Neural progenitor cell (in vitro differentiated cells): ENCODE measurements at regions not wholly inside any gene's neighbourhood (a gene's known extent, or its start where the extent isn't known, plus 50 kb on each side); places are given as distances from the start of the nearest gene placed in this dataset.
A peak's percentile ranks its signal among the peaks of the same experiment; 100 is the strongest.

Source experiments
- DNase-seq: peaks from one replicate; pipeline ENCODE4 v3.0.0-alpha.2; 2016; ENCODE audit warnings: low spot score
- H2AFZ ChIP-seq: fragments of 200-600 bp; sonication (generic); replicated peaks from 2 replicates; pipeline ENCODE4 v1.6.1; 2016; ENCODE audit warnings: antibody characterized with exemption
- H3F3A ChIP-seq: fragments of 200-600 bp; sonication (generic); 2 replicates; pipeline ENCODE4 v1.6.1; 2016; ENCODE audit warnings: antibody characterized with exemption, low read depth
- H3K27ac ChIP-seq: fragments of 200-600 bp; sonication (generic); 2 replicates; pipeline ENCODE4 v1.5.1; 2016; ENCODE audit warnings: mild to moderate bottlenecking
- H3K27me3 ChIP-seq: fragments of 200-600 bp; sonication (generic); 2 replicates; pipeline ENCODE4 v1.6.1; 2016; ENCODE audit warnings: mild to moderate bottlenecking, moderate library complexity
- H3K36me3 ChIP-seq: fragments of 200-600 bp; sonication (generic); 2 replicates; pipeline ENCODE4 v1.5.1; 2016
- H3K4me1 ChIP-seq: fragments of 200-600 bp; sonication (generic); 2 replicates; pipeline ENCODE4 v1.6.1; 2016; ENCODE audit warnings: mixed run types
- H3K4me2 ChIP-seq: fragments of 200-600 bp; sonication (generic); 2 replicates; pipeline ENCODE4 v1.6.1; 2016
- H3K4me3 ChIP-seq: fragments of 200-600 bp; sonication (generic); 2 replicates; pipeline ENCODE4 v1.5.1; 2016
- H3K79me2 ChIP-seq: fragments of 200-600 bp; sonication (generic); 2 replicates; pipeline ENCODE4 v1.6.1; 2016; ENCODE audit warnings: low read depth
- H3K9ac ChIP-seq: fragments of 200-600 bp; sonication (generic); 2 replicates; pipeline ENCODE4 v1.6.1; 2016
- H3K9me3 ChIP-seq: fragments of 200-600 bp; sonication (generic); 2 replicates; pipeline ENCODE4 v1.5.1; 2016; ENCODE audit warnings: low read depth
- H4K20me1 ChIP-seq: fragments of 200-600 bp; sonication (generic); 2 replicates; pipeline ENCODE4 v1.6.1; 2016; ENCODE audit warnings: low read depth
- H3K27ac Mint-ChIP-seq: 3 replicates; pipeline ENCODE4 v1.8.0; 2021; ENCODE audit warnings: mixed read lengths
- H3K27me3 Mint-ChIP-seq: 2 replicates; pipeline ENCODE4 v1.8.0; 2022; ENCODE audit warnings: low read depth, mild to moderate bottlenecking, inconsistent platforms, moderate library complexity, mixed read lengths; ENCODE audit not compliant: insufficient read depth
- H3K36me3 Mint-ChIP-seq: 3 replicates; pipeline ENCODE4 v1.8.0; 2021; ENCODE audit warnings: mixed read lengths
- H3K4me1 Mint-ChIP-seq: 3 replicates; pipeline ENCODE4 v1.8.0; 2021; ENCODE audit warnings: mixed read lengths
- H3K4me3 Mint-ChIP-seq: 3 replicates; pipeline ENCODE4 v1.8.0; 2021; ENCODE audit warnings: mild to moderate bottlenecking, moderate library complexity, mixed read lengths
- H3K9me3 Mint-ChIP-seq: 3 replicates; pipeline ENCODE4 v1.8.0; 2020; ENCODE audit warnings: mixed read lengths
- CTCF ChIP-seq: fragments of 200-600 bp; sonication (generic); IDR thresholded peaks from 2 replicates; pipeline ENCODE4 v1.5.1; 2017; ENCODE audit warnings: antibody characterized with exemption, mild to moderate bottlenecking
- EZH2 ChIP-seq: fragments of 200-600 bp; sonication (generic); IDR thresholded peaks from 2 replicates; pipeline ENCODE4 v1.6.1; 2017; ENCODE audit warnings: antibody characterized with exemption, mild to moderate bottlenecking, moderate library complexity
- EZH2phosphoT487 ChIP-seq: fragments of 200-600 bp; sonication (generic); IDR thresholded peaks from 2 replicates; pipeline ENCODE4 v1.6.1; 2017; ENCODE audit warnings: antibody characterized with exemption

DNA sequence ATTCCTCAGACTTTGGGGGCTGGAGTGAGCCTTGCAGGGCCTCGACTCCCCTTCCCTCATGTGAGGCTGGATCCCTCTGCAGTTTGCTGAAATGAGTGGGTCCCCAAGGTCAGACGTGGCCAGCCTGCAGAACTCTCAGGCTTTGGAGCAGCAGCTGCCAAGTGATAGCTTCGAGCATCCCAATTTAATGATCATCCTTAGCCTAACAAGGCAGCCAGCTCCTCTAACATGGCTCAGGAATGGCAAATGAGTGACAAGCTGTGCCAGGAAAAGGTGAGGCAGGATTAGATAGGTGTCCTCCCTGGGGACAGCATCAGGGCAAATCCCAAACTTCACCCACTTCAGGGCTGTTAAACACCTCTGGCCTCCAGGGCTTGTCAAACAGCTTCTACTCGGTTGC is 130.7 kb upstream of the PWP1 start:
- Histone ChIP-seq H4K20me1 (no peaks in the 10 kb centered on the region), H3K4me2 (no peak overlapping the region), H3K9me3 (no peaks in the 10 kb centered on the region), H3K4me3 (no peak overlapping the region), H3K36me3 (no peaks in the 10 kb centered on the region), H3K79me2 (no peaks in the 10 kb centered on the region), H3F3A (no peaks in the 10 kb centered on the region), H3K4me1 (peaks cover 2% of the 10 kb centered on the region), H3K27ac (no peak overlapping the region), H2AFZ (no peak overlapping the region), H3K27me3 (no peaks in the 10 kb centered on the region), H3K9ac (no peak overlapping the region)
- H3K9me3 Mint-ChIP-seq: no peaks in the 10 kb centered on the region
- TF ChIP-seq CTCF (no peak), EZH2phosphoT487 (no peak), EZH2 (no peak)
- no peak overlapping the region for H3K27ac Mint-ChIP-seq
- H3K4me3 Mint-ChIP-seq: no peak overlapping the region
- H3K4me1 Mint-ChIP-seq: peaks cover 17% of the 10 kb centered on the region
- no peak for DNase-seq
- peaks cover 2% of the 10 kb centered on the region for H3K27me3 Mint-ChIP-seq
- H3K36me3 Mint-ChIP-seq: no peaks in the 10 kb centered on the region

DNA sequence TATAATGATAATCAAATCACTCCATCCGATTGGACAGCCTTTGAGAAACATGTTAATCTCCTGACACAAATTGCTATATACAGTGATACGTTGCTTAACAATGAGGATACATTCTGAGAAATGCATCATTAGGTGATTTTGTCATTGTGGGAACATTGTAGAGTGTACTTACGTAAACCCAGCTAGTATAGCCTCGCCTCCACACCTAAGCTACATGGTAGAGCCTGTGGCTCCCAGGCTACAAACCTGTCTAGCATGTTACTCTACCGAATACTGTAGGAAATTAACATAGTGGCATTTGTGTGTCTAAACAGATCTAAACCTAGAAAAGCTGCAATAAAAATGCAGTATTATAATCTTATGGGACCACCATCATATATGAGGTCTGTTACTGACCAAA is 128.6 kb upstream of the PWP1 start:
- Mint-ChIP-seq H3K27ac (no peak overlapping the region), H3K4me3 (no peak overlapping the region), H3K27me3 (peaks cover 2% of the 10 kb centered on the region), H3K4me1 (peaks cover 32% of the 10 kb centered on the region), H3K9me3 (no peaks in the 10 kb centered on the region), H3K36me3 (no peaks in the 10 kb centered on the region)
- Histone ChIP-seq H3K4me2 (no peak overlapping the region), H3F3A (no peaks in the 10 kb centered on the region), H3K36me3 (no peaks in the 10 kb centered on the region), H3K9me3 (no peaks in the 10 kb centered on the region), H4K20me1 (no peaks in the 10 kb centered on the region), H3K4me1 (peaks cover 10% of the 10 kb centered on the region), H3K27me3 (no peaks in the 10 kb centered on the region), H3K4me3 (no peak overlapping the region), H3K27ac (no peak overlapping the region), H2AFZ (no peak overlapping the region), H3K9ac (no peak overlapping the region), H3K79me2 (no peaks in the 10 kb centered on the region)
- DNase-seq: no peak
- TF ChIP-seq EZH2phosphoT487 (no peak), EZH2 (no peak), CTCF (no peak)

GRCh38 chr12:107557589-107558100 is 128.0 kb upstream of the PWP1 start:
- no peaks in the 10 kb centered on the region for H3F3A ChIP-seq
- Mint-ChIP-seq H3K9me3 (no peaks in the 10 kb centered on the region), H3K27me3 (peaks cover 2% of the 10 kb centered on the region), H3K4me3 (no peak overlapping the region), H3K4me1 (peaks cover 32% of the 10 kb centered on the region), H3K36me3 (no peaks in the 10 kb centered on the region), H3K27ac (peak overlapping the region; percentile 71)
- no peak overlapping the region for H3K27ac ChIP-seq
- no peak for DNase-seq
- no peak overlapping the region for H2AFZ ChIP-seq
- H3K79me2 ChIP-seq: no peaks in the 10 kb centered on the region
- H3K4me1 ChIP-seq: peaks cover 10% of the 10 kb centered on the region
- H3K4me2 ChIP-seq: no peak overlapping the region
- H4K20me1 ChIP-seq: no peaks in the 10 kb centered on the region
- H3K9ac ChIP-seq: no peak overlapping the region
- H3K27me3 ChIP-seq: no peaks in the 10 kb centered on the region
- TF ChIP-seq CTCF (no peak), EZH2phosphoT487 (no peak), EZH2 (no peak)
- no peaks in the 10 kb centered on the region for H3K36me3 ChIP-seq
- no peak overlapping the region for H3K4me3 ChIP-seq
- H3K9me3 ChIP-seq: no peaks in the 10 kb centered on the region
